Activated CD8-positive, alpha-beta T cell treated with anti-CD3 and anti-CD28 coated beads for 36 hours (primary cell): ENCODE measurements at regions not wholly inside any gene's neighbourhood (a gene's known extent, or its start where the extent isn't known, plus 50 kb on each side); places are given as distances from the start of the nearest gene placed in this dataset.

Source experiments
- ATAC-seq: fragments of 200-7000 bp; cut with Tn5 transposase; one replicate; pipeline ENCODE4 v1.10.0; 2021; ENCODE audit warnings: mild to moderate bottlenecking, moderate library complexity
- CTCF ChIA-PET: fragments of 350-600 bp; sonication (Branson Sonifier 250); formaldehyde crosslinking; loops from one replicate; lab custom pipeline; 2021; ENCODE audit warnings: antibody characterized with exemption; lab: Charles Lee
- POLR2A ChIA-PET: fragments of 350-600 bp; sonication (Branson Sonifier 250); formaldehyde crosslinking; loops from one replicate; lab custom pipeline; 2021; ENCODE audit warnings: antibody characterized with exemption; lab: Charles Lee
- DNase-seq: peaks from one replicate; pipeline ENCODE4 v3.0.0-alpha.2; 2020
- H3K27ac Mint-ChIP-seq: one replicate; pipeline ENCODE4 v1.8.0; 2021; ENCODE audit warnings: mild to moderate bottlenecking, mixed read lengths
- H3K27me3 Mint-ChIP-seq: one replicate; pipeline ENCODE4 v1.8.0; 2021; ENCODE audit warnings: mixed read lengths
- H3K36me3 Mint-ChIP-seq: one replicate; pipeline ENCODE4 v1.8.0; 2021; ENCODE audit warnings: low read depth, mixed read lengths
- H3K4me1 Mint-ChIP-seq: one replicate; pipeline ENCODE4 v1.8.0; 2021; ENCODE audit warnings: low read depth, mixed read lengths
- H3K4me3 Mint-ChIP-seq: one replicate; pipeline ENCODE4 v1.8.0; 2021; ENCODE audit warnings: mild to moderate bottlenecking, moderate library complexity, mixed read lengths
- H3K9me3 Mint-ChIP-seq: one replicate; pipeline ENCODE4 v1.8.0; 2021; ENCODE audit warnings: mixed read lengths
- CTCF ChIP-seq: fragments of 200-600 bp; IDR thresholded peaks from one replicate; pipeline ENCODE4 v1.8.0; 2022; ENCODE audit warnings: antibody characterized with exemption, mild to moderate bottlenecking
- intact Hi-C: fragments of 100-400 bp; cut with micrococcal nuclease; formaldehyde crosslinking; loops from one replicate; pipeline ENCODE4 v1.10.0; 2022

- POLR2A ChIA-PET: interaction anchor here (0.6 to 29.5 kb wide), 4 partner anchors 10 to 76 kb away, joined by 3 to 684 read pairs (median 4); no protein-coding TSS in a partner anchor
- intact Hi-C loops: no loop called here
- Mint-ChIP-seq H3K27me3 (no peaks in the 10 kb centered on the region), H3K36me3 (peaks cover 45% of the 10 kb centered on the region), H3K4me1 (no peaks in the 10 kb centered on the region), H3K27ac (peak overlapping the region; percentile 89), H3K9me3 (no peaks in the 10 kb centered on the region), H3K4me3 (peak overlapping the region; percentile 82)
- TF ChIP-seq CTCF: no peak
- ATAC-seq (peak; percentile 31), DNase-seq (no peak)
- CTCF ChIA-PET: interaction anchor here (1.0 to 1.3 kb wide), 2 partner anchors 9 to 17 kb away, joined by 3 read pairs; no protein-coding TSS in a partner anchor
These were observed 105.0 kb downstream of the DAD1 start for GRCh38 chr14:22483863-22484593.

DNA sequence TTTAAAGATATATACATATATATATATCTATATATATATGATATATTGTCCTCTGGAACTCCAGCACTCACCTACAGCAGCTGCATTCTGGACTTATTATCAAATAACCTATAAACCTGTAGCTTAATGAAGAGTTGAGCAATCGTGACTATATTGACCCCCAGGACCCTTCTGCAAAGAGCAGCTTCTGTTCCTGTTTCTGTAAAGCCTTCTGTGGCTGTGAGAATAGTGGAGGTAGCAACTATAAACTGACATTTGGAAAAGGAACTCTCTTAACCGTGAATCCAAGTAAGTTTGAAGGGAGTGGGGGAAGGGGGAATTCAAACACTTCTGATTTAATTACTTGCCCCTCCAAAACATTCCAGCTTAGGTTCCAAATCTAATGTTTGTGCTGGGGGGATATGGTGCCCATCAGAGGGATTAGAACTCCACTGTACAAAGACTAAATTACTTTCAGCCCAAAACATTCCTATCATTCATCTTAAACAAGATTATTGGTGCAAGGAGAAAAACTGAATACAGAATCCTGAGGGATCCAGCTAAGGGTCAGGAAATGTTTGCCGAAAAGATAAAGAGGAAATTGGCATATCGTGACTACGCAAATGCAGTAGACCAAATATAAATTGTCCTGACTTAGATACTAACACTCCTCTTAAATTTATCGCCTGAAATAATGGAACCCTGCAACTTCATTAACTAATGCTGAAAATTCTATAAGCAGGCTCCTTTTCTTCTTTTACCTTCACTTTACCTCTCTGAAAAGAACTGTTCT, 106.1 kb downstream of the DAD1 start:
- peak overlapping the region; percentile 82 for H3K4me3 Mint-ChIP-seq
- H3K36me3 Mint-ChIP-seq: peaks cover 37% of the 10 kb centered on the region
- DNase-seq (no peak), ATAC-seq (no peak)
- no peaks in the 10 kb centered on the region for H3K4me1 Mint-ChIP-seq
- ChIA-PET CTCF (interaction anchor here (1.3 kb wide), 1 partner anchor 10 kb away, joined by 3 read pairs; no protein-coding TSS in a partner anchor), POLR2A (interaction anchor here (1.0 to 3.5 kb wide), 4 partner anchors 18 to 32 kb away, joined by 4 to 22 read pairs (median 8); no protein-coding TSS in a partner anchor)
- no peaks in the 10 kb centered on the region for H3K9me3 Mint-ChIP-seq
- intact Hi-C loops: no loop called here
- peak overlapping the region; percentile 89 for H3K27ac Mint-ChIP-seq
- no peaks in the 10 kb centered on the region for H3K27me3 Mint-ChIP-seq
- TF ChIP-seq CTCF: no peak

DNA sequence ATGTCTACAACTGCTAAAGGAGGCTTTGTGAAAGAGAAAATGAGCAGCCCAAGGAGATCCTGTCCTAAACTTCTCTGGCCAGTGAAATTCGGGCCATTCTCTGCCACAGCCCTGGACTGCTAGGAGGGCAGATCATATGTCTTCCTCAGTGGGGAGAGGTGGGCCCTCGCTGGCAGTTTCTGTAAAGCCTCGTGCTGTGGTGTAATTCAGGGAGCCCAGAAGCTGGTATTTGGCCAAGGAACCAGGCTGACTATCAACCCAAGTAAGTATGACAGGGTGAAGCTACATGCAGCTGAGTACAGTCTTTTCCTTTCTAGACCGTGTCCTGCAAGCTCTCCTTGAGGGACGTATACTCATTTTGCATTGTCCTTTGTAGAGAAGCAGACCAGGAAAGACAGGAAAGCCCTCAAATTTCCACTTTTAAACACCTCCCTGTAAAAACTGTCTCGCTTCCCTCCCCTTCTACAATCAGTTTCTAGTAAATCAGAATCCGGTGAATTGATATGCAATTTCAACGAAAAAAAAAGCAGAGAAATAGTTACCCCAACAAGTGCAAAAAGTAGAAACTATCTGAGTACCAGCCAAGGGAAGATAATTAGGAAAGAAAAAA, 106.8 kb downstream of the DAD1 start:
- intact Hi-C loops: no loop called here
- Mint-ChIP-seq H3K4me1 (no peaks in the 10 kb centered on the region), H3K27ac (peak overlapping the region; percentile 86), H3K27me3 (no peaks in the 10 kb centered on the region), H3K4me3 (peak overlapping the region; percentile 70), H3K9me3 (no peaks in the 10 kb centered on the region), H3K36me3 (peaks cover 30% of the 10 kb centered on the region)
- ChIA-PET CTCF (no interaction called here), POLR2A (interaction anchor here (0.6 to 3.5 kb wide), 5 partner anchors 19 to 255 kb away, joined by 3 to 22 read pairs (median 7); no protein-coding TSS in a partner anchor)
- DNase-seq (no peak), ATAC-seq (no peak)
- TF ChIP-seq CTCF: no peak

DNA sequence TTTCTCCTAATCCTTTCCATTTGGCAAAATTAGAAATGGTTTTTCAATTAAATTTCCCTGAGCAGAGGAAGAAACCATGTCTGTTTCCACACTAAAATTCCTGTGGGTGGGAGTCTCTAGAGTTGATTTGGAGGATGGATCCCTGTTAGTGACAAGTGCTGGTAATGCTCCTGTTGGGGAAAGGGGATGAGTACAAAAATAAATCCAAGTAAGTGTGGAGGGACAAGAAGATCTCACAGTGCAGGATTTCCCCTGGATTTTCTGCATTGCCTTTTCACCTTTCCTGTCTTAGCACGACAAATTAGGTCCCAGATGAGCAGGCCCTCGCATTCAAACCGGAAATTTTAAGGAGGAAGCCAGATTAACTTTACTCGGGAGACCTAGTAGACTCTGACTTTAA, 107.5 kb downstream of the DAD1 start:
- peaks cover 24% of the 10 kb centered on the region for H3K36me3 Mint-ChIP-seq
- POLR2A ChIA-PET: interaction anchor here (0.6 to 3.5 kb wide), 4 partner anchors 20 to 254 kb away, joined by 3 to 22 read pairs (median 8); no protein-coding TSS in a partner anchor
- no peak for DNase-seq
- no peak for ATAC-seq
- no peaks in the 10 kb centered on the region for H3K9me3 Mint-ChIP-seq
- peak overlapping the region; percentile 70 for H3K4me3 Mint-ChIP-seq
- no peaks in the 10 kb centered on the region for H3K4me1 Mint-ChIP-seq
- no peak for TF ChIP-seq CTCF
- no peaks in the 10 kb centered on the region for H3K27me3 Mint-ChIP-seq
- CTCF ChIA-PET: no interaction called here
- intact Hi-C loops: no loop called here
- peak overlapping the region; percentile 86 for H3K27ac Mint-ChIP-seq
